SK-N-SH (cell line): ENCODE measurements at regions not wholly inside any gene's neighbourhood (a gene's known extent, or its start where the extent isn't known, plus 50 kb on each side); places are given as distances from the start of the nearest gene placed in this dataset.

Experiments
- CTCF ChIP-seq: fragments of 200-600 bp; sonication (generic); IDR thresholded peaks from 2 replicates; pipeline ENCODE4 v1.6.1; 2017; ENCODE audit warnings: antibody characterized with exemption, mild to moderate bottlenecking, moderate library complexity
- EP300 ChIP-seq, 2 experiments: IDR thresholded peaks; 2 replicates each; pipeline versions ENCODE4 v1.4.0 to v1.6.1; 2012; ENCODE audit warnings: borderline replicate concordance in 1 of 2, low read depth in 1 of 2, low read length in 1 of 2
- EZH2phosphoT487 ChIP-seq: fragments of 200-600 bp; sonication (generic); IDR thresholded peaks from 2 replicates; pipeline ENCODE4 v1.6.1; 2017; ENCODE audit warnings: low read depth, mixed run types, mild to moderate bottlenecking, antibody characterized with exemption, moderate library complexity, borderline replicate concordance
- IRF3 ChIP-seq: fragments of 150-350 bp; IDR thresholded peaks from 2 replicates; pipeline ENCODE4 v1.6.1; 2016; ENCODE audit warnings: mild to moderate bottlenecking, low read depth, low read length
- MAX ChIP-seq: IDR thresholded peaks from 2 replicates; pipeline ENCODE4 v1.4.0; 2012; ENCODE audit warnings: low read depth
- MXI1 ChIP-seq: IDR thresholded peaks from 2 replicates; pipeline ENCODE4 v1.6.1; 2012; ENCODE audit warnings: mild to moderate bottlenecking, low read depth, low read length, improper control_type of control experiment
- NFIC ChIP-seq: IDR thresholded peaks from 2 replicates; pipeline ENCODE4 v1.4.0; 2012; ENCODE audit warnings: borderline replicate concordance
- REST ChIP-seq: IDR thresholded peaks from 2 replicates; pipeline ENCODE4 v1.6.1; 2012; ENCODE audit warnings: mild to moderate bottlenecking, low read depth, low read length, moderate library complexity
- TAF1 ChIP-seq: IDR thresholded peaks from 2 replicates; pipeline ENCODE4 v1.6.1; 2012; ENCODE audit warnings: low read depth, mild to moderate bottlenecking, low read length, moderate library complexity, borderline replicate concordance
- TEAD4 ChIP-seq: IDR thresholded peaks from 2 replicates; pipeline ENCODE4 v1.4.0; 2012; ENCODE audit warnings: mild to moderate bottlenecking, borderline replicate concordance; ENCODE audit not compliant: insufficient read depth
- USF2 ChIP-seq: fragments of 150-350 bp; IDR thresholded peaks from 2 replicates; pipeline ENCODE4 v1.6.1; 2017; ENCODE audit warnings: antibody characterized with exemption, low read length, low read depth, borderline replicate concordance

- TF ChIP-seq CTCF (peak; percentile 27; the same call in 1 of the 2 replicates), MXI1 (no peak), USF2 (no peak), MAX (no peak), EZH2phosphoT487 (no peak), EP300 (IDR thresholded peaks at IDR 0.05; ENCODE audit: borderline replicate concordance in 1 of 2, low read depth in 1 of 2, low read length in 1 of 2) (no peak), IRF3 (no peak), REST (no peak), NFIC (no peak), TEAD4 (no peak), TAF1 (no peak)
Observed at GRCh38 chrX:113001836-113002235, 161.2 kb upstream of the AMOT start.
